ENCODE measurements at regions not wholly inside any gene's neighbourhood (a gene's known extent, or its start where the extent isn't known, plus 50 kb on each side); places are given as distances from the start of the nearest gene placed in this dataset.
"Not testable (repeated sequence)": the region's sequence is repeated elsewhere in the genome, so short reads cannot be mapped to it uniquely, and the experiment has no call there.

DNA sequence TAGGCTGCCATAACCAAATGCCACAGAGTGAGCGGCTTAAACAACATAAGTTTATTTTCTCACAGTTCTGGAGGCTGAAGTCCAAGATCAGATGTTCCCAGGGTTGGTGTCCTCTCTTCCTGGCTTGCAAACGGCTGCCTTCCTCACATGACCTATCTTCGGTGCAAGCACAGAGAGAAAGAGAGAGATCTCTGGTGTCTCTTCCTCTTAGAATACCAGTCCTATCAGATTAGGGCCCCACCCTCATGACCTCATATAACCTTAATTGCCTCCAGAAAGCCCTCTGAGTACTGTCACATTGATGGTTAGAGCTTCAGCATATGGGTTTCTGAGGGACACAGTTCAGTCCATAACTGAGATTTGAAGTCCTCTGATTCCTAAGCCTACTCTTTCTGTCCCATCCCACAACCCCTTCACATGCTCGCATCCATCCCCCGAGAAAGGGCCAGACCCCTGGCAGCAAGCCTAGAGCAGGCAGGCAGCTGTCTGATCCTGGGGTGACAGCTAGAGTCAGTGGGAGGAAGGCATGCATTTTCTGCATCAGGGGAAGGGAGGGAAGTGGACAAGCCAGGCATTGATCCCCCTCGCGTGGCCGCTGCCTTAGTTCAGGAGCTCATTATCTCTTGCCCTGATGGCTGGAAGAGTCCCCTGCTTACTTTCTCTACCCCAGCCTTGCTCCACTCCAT, 114.1 kb downstream of the FAR1 start:
- no peak overlapping the region for H3K4me3 Mint-ChIP-seq

DNA sequence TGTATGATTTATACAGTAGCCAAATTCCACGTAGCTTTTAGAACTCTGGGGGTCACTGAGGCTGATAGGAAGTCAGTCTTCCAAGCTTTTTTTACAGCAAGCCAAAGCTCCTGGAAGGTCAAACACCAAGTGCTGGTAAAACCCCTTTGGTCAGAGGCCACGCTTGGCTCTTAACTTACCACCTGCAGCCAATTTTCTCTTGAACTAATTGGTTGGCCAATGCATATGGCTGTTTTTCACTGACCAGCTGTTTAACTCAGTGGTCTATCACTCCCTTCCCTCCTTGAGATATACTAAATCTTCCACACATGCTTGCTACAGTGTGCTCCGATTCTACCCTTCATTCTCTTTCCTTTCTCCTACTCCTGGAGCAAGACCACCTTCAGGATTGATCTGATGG, 116.0 kb downstream of the FAR1 start:
- no peak for DNase-seq
- CTCF ChIA-PET = interaction anchor here (4.5 kb wide), 1 partner anchor 12 kb away, joined by 19 read pairs; no protein-coding TSS in a partner anchor

More for the DNA sequence above, 114.1 kb downstream of the FAR1 start:
- intact Hi-C loops (cut with micrococcal nuclease) = no loop called here
- TF ChIP-seq, protein P1, sequence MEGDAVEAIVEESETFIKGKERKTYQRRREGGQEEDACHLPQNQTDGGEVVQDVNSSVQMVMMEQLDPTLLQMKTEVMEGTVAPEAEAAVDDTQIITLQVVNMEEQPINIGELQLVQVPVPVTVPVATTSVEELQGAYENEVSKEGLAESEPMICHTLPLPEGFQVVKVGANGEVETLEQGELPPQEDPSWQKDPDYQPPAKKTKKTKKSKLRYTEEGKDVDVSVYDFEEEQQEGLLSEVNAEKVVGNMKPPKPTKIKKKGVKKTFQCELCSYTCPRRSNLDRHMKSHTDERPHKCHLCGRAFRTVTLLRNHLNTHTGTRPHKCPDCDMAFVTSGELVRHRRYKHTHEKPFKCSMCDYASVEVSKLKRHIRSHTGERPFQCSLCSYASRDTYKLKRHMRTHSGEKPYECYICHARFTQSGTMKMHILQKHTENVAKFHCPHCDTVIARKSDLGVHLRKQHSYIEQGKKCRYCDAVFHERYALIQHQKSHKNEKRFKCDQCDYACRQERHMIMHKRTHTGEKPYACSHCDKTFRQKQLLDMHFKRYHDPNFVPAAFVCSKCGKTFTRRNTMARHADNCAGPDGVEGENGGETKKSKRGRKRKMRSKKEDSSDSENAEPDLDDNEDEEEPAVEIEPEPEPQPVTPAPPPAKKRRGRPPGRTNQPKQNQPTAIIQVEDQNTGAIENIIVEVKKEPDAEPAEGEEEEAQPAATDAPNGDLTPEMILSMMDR (IDR thresholded peaks at IDR 0.05) = no peak
- ChIA-PET CTCF (interaction anchor here (1.4 to 1.9 kb wide), 2 partner anchors 10 kb away, joined by 4 to 7 read pairs; no protein-coding TSS in a partner anchor), POLR2A (no interaction called here)
- Mint-ChIP-seq H3K27me3 (peaks cover 2% of the 10 kb centered on the region), H3K27ac (no peak overlapping the region), H3K4me1 (ENCODE audit: low read depth) (no peaks in the 10 kb centered on the region), H3K36me3 (ENCODE audit: low read depth) (no peaks in the 10 kb centered on the region), H3K9me3 (no peaks in the 10 kb centered on the region)
- ATAC-seq (no peak), DNase-seq (no peak)

GRCh38 chr11:13784855-13785254, 116.4 kb downstream of the FAR1 start:
- Mint-ChIP-seq H3K4me3 (no peak overlapping the region), H3K36me3 (ENCODE audit: low read depth) (no peaks in the 10 kb centered on the region), H3K27ac (no peak overlapping the region), H3K4me1 (ENCODE audit: low read depth) (no peaks in the 10 kb centered on the region), H3K27me3 (no peaks in the 10 kb centered on the region), H3K9me3 (no peaks in the 10 kb centered on the region)
- DNase-seq (no peak), ATAC-seq (no peak)
- POLR2A ChIA-PET = interaction anchor here (0.6 kb wide), 1 partner anchor 163 kb away, joined by 3 read pairs; no protein-coding TSS in a partner anchor
- intact Hi-C loops (cut with micrococcal nuclease) = no loop called here
- CTCF ChIA-PET = interaction anchor here (4.5 kb wide), 1 partner anchor 12 kb away, joined by 19 read pairs; no protein-coding TSS in a partner anchor
- TF ChIP-seq, protein P1 (IDR thresholded peaks at IDR 0.05) = no peak

More for the DNA sequence above, 116.0 kb downstream of the FAR1 start:
- no peaks in the 10 kb centered on the region for H3K27me3 Mint-ChIP-seq
- H3K4me1 Mint-ChIP-seq (ENCODE audit: low read depth) = no peaks in the 10 kb centered on the region
- no peak for ATAC-seq
- POLR2A ChIA-PET = no interaction called here
- H3K9me3 Mint-ChIP-seq = no peaks in the 10 kb centered on the region
- no peaks in the 10 kb centered on the region for H3K36me3 Mint-ChIP-seq (ENCODE audit: low read depth)
- intact Hi-C loops (cut with micrococcal nuclease) = no loop called here
- H3K4me3 Mint-ChIP-seq = no peak overlapping the region
- TF ChIP-seq, protein P1 (IDR thresholded peaks at IDR 0.05) = no peak
- H3K27ac Mint-ChIP-seq = no peak overlapping the region

- Mint-ChIP-seq H3K27me3 (no peaks in the 10 kb centered on the region), H3K9me3 (no peaks in the 10 kb centered on the region), H3K36me3 (ENCODE audit: low read depth) (no peaks in the 10 kb centered on the region), H3K4me3 (no peak overlapping the region), H3K4me1 (ENCODE audit: low read depth) (no peaks in the 10 kb centered on the region), H3K27ac (no peak overlapping the region)
- DNase-seq (no peak), ATAC-seq (no peak)
- intact Hi-C loops (cut with micrococcal nuclease) = no loop called here
- TF ChIP-seq, protein P1 (IDR thresholded peaks at IDR 0.05) = no peak
- POLR2A ChIA-PET = no interaction called here
- CTCF ChIA-PET = interaction anchor here (4.5 kb wide), 1 partner anchor 14 kb away, joined by 19 read pairs; no protein-coding TSS in a partner anchor
Measured at GRCh38 chr11:13786688-13787087, 118.2 kb downstream of the FAR1 start.

- H3K4me3 Mint-ChIP-seq; H3K27ac Mint-ChIP-seq; H3K9me3 Mint-ChIP-seq; ATAC-seq; H3K27me3 Mint-ChIP-seq; H3K36me3 Mint-ChIP-seq (ENCODE audit: low read depth); intact Hi-C loops (cut with micrococcal nuclease); H3K4me1 Mint-ChIP-seq (ENCODE audit: low read depth); DNase-seq; POLR2A ChIA-PET; CTCF ChIA-PET: not testable (repeated sequence)
Measured at GRCh38 chr11:13797616-13798015, 129.1 kb downstream of the FAR1 start.
